Endothelial cell of umbilical vein (primary cell): ENCODE measurements at regions not wholly inside any gene's neighbourhood (a gene's known extent, or its start where the extent isn't known, plus 50 kb on each side); places are given as distances from the start of the nearest gene placed in this dataset.

Source experiments
- BruUV-seq: library from RNA; stranded (reverse); fragments of 400-500 nt; replicated peaks from 2 replicates; lab custom pipeline; 2021; lab: Mats Ljungman, UMichigan
- CTCF ChIA-PET: fragments of 300-600, 350-600 bp; sonication (Branson Sonifier 250); formaldehyde crosslinking; loops from one replicate; lab custom pipeline; 2021; ENCODE audit warnings: antibody characterized with exemption, inconsistent platforms; lab: Charles Lee
- POLR2A ChIA-PET: fragments of 300-600, 350-600 bp; sonication (Branson Sonifier 250); formaldehyde crosslinking; loops from one replicate; lab custom pipeline; 2021; ENCODE audit warnings: antibody characterized with exemption, inconsistent platforms; lab: Charles Lee
- DNase-seq: peaks from one replicate; pipeline ENCODE4 v3.0.0-alpha.2; 2011; ENCODE audit warnings: low read depth, low spot score
- FAIRE-seq: peaks from 2 replicates; lab custom pipeline; 2011; peaks lifted over from hg19 to GRCh38; lab: Jason Lieb, UNC
- H2AFZ ChIP-seq: 2 replicates; pipeline ENCODE4 v1.6.0; 2012; ENCODE audit warnings: low read depth, low read length, control low read depth, inconsistent platforms
- H3K27ac ChIP-seq: 2 replicates; pipeline ENCODE4 v1.5.1; 2011; ENCODE audit warnings: low read depth, mild to moderate bottlenecking, control low read depth, low read length, moderate library complexity; ENCODE audit not compliant: insufficient read depth
- H3K27me3 ChIP-seq, 2 experiments: 2 replicates each; pipeline versions ENCODE4 v1.6.0 to v1.6.1; 2011; ENCODE audit warnings: low read length in 2 of 2, mixed read lengths in 1 of 2; ENCODE audit not compliant: control insufficient read depth in 2 of 2, insufficient read depth in 2 of 2
- H3K36me3 ChIP-seq, 2 experiments: 2 replicates in 1 of 2; 3 replicates in 1 of 2; pipeline ENCODE4 v1.5.1; 2011; ENCODE audit warnings: low read length in 2 of 2, mild to moderate bottlenecking in 1 of 2, moderate library complexity in 1 of 2; ENCODE audit not compliant: control insufficient read depth in 2 of 2, insufficient read depth in 2 of 2; ENCODE audit errors: extremely low read depth in 1 of 2
- H3K4me1 ChIP-seq: 3 replicates; pipeline ENCODE4 v1.5.1; 2011; ENCODE audit warnings: mild to moderate bottlenecking, low read length; ENCODE audit not compliant: control insufficient read depth, insufficient read depth; ENCODE audit errors: extremely low read depth
- H3K4me2 ChIP-seq: 2 replicates; pipeline ENCODE4 v1.6.1; 2011; ENCODE audit warnings: low read length, control low read depth, mixed read lengths; ENCODE audit not compliant: insufficient read depth
- H3K4me3 ChIP-seq, 3 experiments: fragments of 200-600 bp in 1 of 3; sonication (generic), shearing (Covaris generic) in 1 of 3; replicated peaks in 1 of 3; 2 replicates each; pipeline ENCODE4 v1.5.1; 2011 to 2016; ENCODE audit warnings: control low read depth in 3 of 3, low read length in 3 of 3, mild to moderate bottlenecking in 2 of 3, inconsistent platforms in 1 of 3, low read depth in 1 of 3, moderate library complexity in 1 of 3; ENCODE audit not compliant: insufficient read depth in 1 of 3
- H3K79me2 ChIP-seq: 2 replicates; pipeline ENCODE4 v1.6.0; 2012; ENCODE audit warnings: low read length, inconsistent platforms; ENCODE audit not compliant: control insufficient read depth, insufficient read depth
- H3K9ac ChIP-seq: replicated peaks from 2 replicates; pipeline ENCODE3; 2011; ENCODE audit warnings: low read length, control low read depth; ENCODE audit not compliant: insufficient read depth; ENCODE audit errors: extremely low read depth
- H3K9me1 ChIP-seq: replicated peaks from 3 replicates; pipeline ENCODE4 v1.6.0; 2011; ENCODE audit warnings: mild to moderate bottlenecking, low read length; ENCODE audit not compliant: control insufficient read depth, insufficient read depth; ENCODE audit errors: extremely low read depth
- H3K9me3 ChIP-seq: replicated peaks from 2 replicates; pipeline ENCODE4 v1.5.1; 2012; ENCODE audit warnings: low read length, inconsistent platforms; ENCODE audit not compliant: control insufficient read depth, insufficient read depth
- H4K20me1 ChIP-seq: replicated peaks from 2 replicates; pipeline ENCODE3; 2011; ENCODE audit warnings: mild to moderate bottlenecking, low read length; ENCODE audit not compliant: control insufficient read depth, insufficient read depth; ENCODE audit errors: extremely low read depth
- CTCF ChIP-seq, 2 donors: IDR thresholded peaks; 1 replicate in 1 of 2; 2 replicates in 1 of 2; pipeline ENCODE4 v1.5.1; 2011; ENCODE audit warnings: low read length in 2 of 2, mild to moderate bottlenecking in 2 of 2, moderate library complexity in 2 of 2, control low read depth in 1 of 2, inconsistent platforms in 1 of 2, low read depth in 1 of 2; ENCODE audit not compliant: insufficient read depth in 1 of 2; ENCODE audit errors: extremely low read depth in 1 of 2
- EZH2 ChIP-seq: IDR thresholded peaks from 2 replicates; pipeline ENCODE4 v1.6.1; 2012; ENCODE audit warnings: borderline replicate concordance, low read depth, mild to moderate bottlenecking, moderate library complexity, low read length, inconsistent platforms; ENCODE audit not compliant: severe bottlenecking
- FOS ChIP-seq: IDR thresholded peaks from 2 replicates; pipeline ENCODE4 v1.6.1; 2011; ENCODE audit warnings: mild to moderate bottlenecking, low read length, moderate library complexity, borderline replicate concordance; ENCODE audit not compliant: insufficient read depth
- GATA2 ChIP-seq: IDR thresholded peaks from 2 replicates; pipeline ENCODE4 v1.7.0; 2011; ENCODE audit warnings: low read depth, mild to moderate bottlenecking, moderate library complexity, mixed read lengths, low read length; ENCODE audit not compliant: insufficient read length, insufficient read depth
- JUN ChIP-seq: IDR thresholded peaks from 2 replicates; pipeline ENCODE4 v1.6.1; 2011; ENCODE audit warnings: borderline replicate concordance, low read depth; ENCODE audit not compliant: insufficient read length, insufficient read depth
- MAX ChIP-seq: IDR thresholded peaks from 2 replicates; pipeline ENCODE4 v1.6.1; 2011; ENCODE audit not compliant: insufficient read depth, insufficient read length
- MYC ChIP-seq: IDR thresholded peaks from one replicate; pipeline ENCODE4 v1.6.1; 2011; ENCODE audit warnings: mild to moderate bottlenecking, low read depth, low read length
- POLR2A ChIP-seq: IDR thresholded peaks from 2 replicates; pipeline ENCODE4 v1.6.1; 2012; ENCODE audit warnings: low read depth, mild to moderate bottlenecking, control low read depth, low read length
- POLR2AphosphoS5 ChIP-seq: IDR thresholded peaks from 2 replicates; pipeline ENCODE4 v1.6.1; 2012; ENCODE audit warnings: low read depth, mild to moderate bottlenecking, control low read depth, low read length, moderate library complexity; ENCODE audit not compliant: insufficient read depth
- dilution Hi-C: fragments of 300-500 bp; cut with MboI; formaldehyde crosslinking; loops from one replicate; pipeline ENCODE4 v1.15.0; 2019; ENCODE audit warnings: low sequenced_read_pairs; ENCODE audit not compliant: extremely low pct_ligation_motif_present
- intact Hi-C: fragments of 100-400 bp; cut with micrococcal nuclease; formaldehyde crosslinking; loops from one replicate; pipeline ENCODE4 v1.10.0; 2022

- no peaks in the 10 kb centered on the region for H3K9me1 ChIP-seq
- POLR2A ChIA-PET = no interaction called here
- BruUV-seq = no TSS peak
- H2AFZ ChIP-seq = no peak overlapping the region
- H3K9ac ChIP-seq = no peak overlapping the region
- no peaks in the 10 kb centered on the region for H3K36me3 ChIP-seq
- H3K9me3 ChIP-seq = no peaks in the 10 kb centered on the region
- H3K4me1 ChIP-seq = no peaks in the 10 kb centered on the region
- no peaks in the 10 kb centered on the region for H3K79me2 ChIP-seq
- H4K20me1 ChIP-seq = no peaks in the 10 kb centered on the region
- DNase-seq = no peak
- no peak for FAIRE-seq
- CTCF ChIA-PET = no interaction called here
- TF ChIP-seq POLR2AphosphoS5 (no peak), POLR2A (no peak), FOS (no peak), MAX (no peak)
- no peak overlapping the region for H3K4me2 ChIP-seq
- no peak overlapping the region for H3K27ac ChIP-seq
- peaks cover 0 to 4% of the 10 kb centered on the region in 2 experiments for H3K27me3 ChIP-seq
- intact Hi-C loops (no loop called here), dilution Hi-C loops (no loop called here)
- no peak overlapping the region for H3K4me3 ChIP-seq
These were observed 272.8 kb downstream of the TLE3 start for GRCh38 chr15:69824877-69825406.

GRCh38 chr15:69825941-69826818 is 271.5 kb downstream of the TLE3 start:
- H3K27me3 ChIP-seq = peaks cover 0 to 4% of the 10 kb centered on the region in 2 experiments
- no peaks in the 10 kb centered on the region for H3K9me3 ChIP-seq
- H3K27ac ChIP-seq = no peak overlapping the region
- ChIA-PET POLR2A (no interaction called here), CTCF (no interaction called here)
- TF ChIP-seq MYC (no peak), FOS (no peak), JUN (no peak), EZH2 (no peak), CTCF (IDR thresholded peaks at IDR 0.05; ENCODE audit: extremely low read depth in 1 of 2, insufficient read depth in 1 of 2, low read depth in 1 of 2, low read length in 2 of 2) (no peak), POLR2A (no peak), MAX (no peak), GATA2 (no peak), POLR2AphosphoS5 (no peak)
- H4K20me1 ChIP-seq = no peaks in the 10 kb centered on the region
- FAIRE-seq (no peak), DNase-seq (no peak)
- H3K9me1 ChIP-seq = no peaks in the 10 kb centered on the region
- no peak overlapping the region for H3K4me3 ChIP-seq
- dilution Hi-C loops (no loop called here), intact Hi-C loops (no loop called here)
- no peaks in the 10 kb centered on the region for H3K79me2 ChIP-seq
- H3K4me2 ChIP-seq = no peak overlapping the region
- no peak overlapping the region for H2AFZ ChIP-seq
- H3K36me3 ChIP-seq = no peaks in the 10 kb centered on the region
- no peak overlapping the region for H3K9ac ChIP-seq
- H3K4me1 ChIP-seq = no peaks in the 10 kb centered on the region
- BruUV-seq = no TSS peak
